SH-SY5Y (cell line): ENCODE measurements at regions not wholly inside any gene's neighbourhood (a gene's known extent, or its start where the extent isn't known, plus 50 kb on each side); places are given as distances from the start of the nearest gene placed in this dataset.

Experiments used
- GATA2 ChIP-seq: IDR thresholded peaks from 2 replicates; pipeline ENCODE4 v1.6.1; 2011; ENCODE audit warnings: mild to moderate bottlenecking, low read depth, low read length
- GATA3 ChIP-seq: IDR thresholded peaks from 2 replicates; pipeline ENCODE4 v1.6.1; 2011; ENCODE audit warnings: low read depth, mild to moderate bottlenecking, low read length, moderate library complexity

- no peak for TF ChIP-seq GATA2
- TF ChIP-seq GATA3: no peak
These were observed 73.3 kb upstream of the ZNF30 start for GRCh38 chr19:34853369-34853768.
